ENCODE measurements at regions not wholly inside any gene's neighbourhood (a gene's known extent, or its start where the extent isn't known, plus 50 kb on each side); places are given as distances from the start of the nearest gene placed in this dataset.

GRCh38 chr12:47023953-47024352 lies 55.5 kb upstream of the PCED1B start:
- no peaks in the 10 kb centered on the region for H3K4me1 ChIP-seq
- no peak overlapping the region for H3K27ac ChIP-seq
- H3K36me3 ChIP-seq: no peaks in the 10 kb centered on the region
- TF ChIP-seq Cebpa-rat (IDR thresholded peaks at IDR 0.05): no peak
- no peaks in the 10 kb centered on the region for H4K20me1 ChIP-seq
- H3K9me3 ChIP-seq: no peaks in the 10 kb centered on the region
- no peaks in the 10 kb centered on the region for H3K27me3 ChIP-seq
- no peak overlapping the region for H3K9ac ChIP-seq
- no peak overlapping the region for H3K4me2 ChIP-seq
- no peak overlapping the region for H3K4me3 ChIP-seq

- no peak for TF ChIP-seq Cebpa-rat (IDR thresholded peaks at IDR 0.05)
- Histone ChIP-seq H3K4me2 (no peak overlapping the region), H3K9me3 (no peaks in the 10 kb centered on the region)
Observed at GRCh38 chr12:47024463-47024862, 55.0 kb upstream of the PCED1B start.

GRCh38 chr12:47025349-47025748 lies 54.1 kb upstream of the PCED1B start:
- Histone ChIP-seq H3K4me1 (no peaks in the 10 kb centered on the region), H3K9ac (no peak overlapping the region), H3K9me3 (no peaks in the 10 kb centered on the region), H3K27me3 (no peaks in the 10 kb centered on the region), H3K36me3 (no peaks in the 10 kb centered on the region), H3K4me3 (no peak overlapping the region), H3K27ac (no peak overlapping the region), H3K4me2 (no peak overlapping the region), H4K20me1 (no peaks in the 10 kb centered on the region)
- TF ChIP-seq Cebpa-rat (IDR thresholded peaks at IDR 0.05): no peak

More at GRCh38 chr12:47024463-47024862, 55.0 kb upstream of the PCED1B start:
- no peaks in the 10 kb centered on the region for H4K20me1 ChIP-seq
- H3K9ac ChIP-seq: no peak overlapping the region
- H3K4me1 ChIP-seq: no peaks in the 10 kb centered on the region
- no peaks in the 10 kb centered on the region for H3K36me3 ChIP-seq
- H3K27me3 ChIP-seq: no peaks in the 10 kb centered on the region
- no peak overlapping the region for H3K4me3 ChIP-seq
- H3K27ac ChIP-seq: no peak overlapping the region

- no peaks in the 10 kb centered on the region for H3K27me3 ChIP-seq
- no peak overlapping the region for H3K27ac ChIP-seq
- TF ChIP-seq Cebpa-rat (IDR thresholded peaks at IDR 0.05): no peak
- no peaks in the 10 kb centered on the region for H3K4me1 ChIP-seq
- H3K4me2 ChIP-seq: no peak overlapping the region
- H3K9ac ChIP-seq: no peak overlapping the region
- no peaks in the 10 kb centered on the region for H4K20me1 ChIP-seq
- H3K9me3 ChIP-seq: no peaks in the 10 kb centered on the region
- H3K36me3 ChIP-seq: no peaks in the 10 kb centered on the region
- no peak overlapping the region for H3K4me3 ChIP-seq
Observed at GRCh38 chr12:47025798-47026197, 53.6 kb upstream of the PCED1B start.

- H3K4me1 ChIP-seq: no peaks in the 10 kb centered on the region
- no peaks in the 10 kb centered on the region for H3K36me3 ChIP-seq
- H3K9ac ChIP-seq: no peak overlapping the region
- H3K9me3 ChIP-seq: no peaks in the 10 kb centered on the region
- no peak overlapping the region for H3K4me3 ChIP-seq
- H3K27me3 ChIP-seq: no peaks in the 10 kb centered on the region
- TF ChIP-seq Cebpa-rat (IDR thresholded peaks at IDR 0.05): no peak
- H4K20me1 ChIP-seq: no peaks in the 10 kb centered on the region
- H3K27ac ChIP-seq: no peak overlapping the region
- H3K4me2 ChIP-seq: no peak overlapping the region
Observed at GRCh38 chr12:47026291-47026690, 53.1 kb upstream of the PCED1B start.

All from BLaER1 (cell line).